GM08714 (cell line): ENCODE measurements at regions not wholly inside any gene's neighbourhood (a gene's known extent, or its start where the extent isn't known, plus 50 kb on each side); places are given as distances from the start of the nearest gene placed in this dataset.
"Not testable (repeated sequence)": the region's sequence is repeated elsewhere in the genome, so short reads cannot be mapped to it uniquely, and the experiment has no call there.

Source experiments
- H3K4me3 ChIP-seq: fragments of 200-500 bp; sonication (Bioruptor generic); 2 replicates; pipeline ENCODE4 v1.5.1; 2014; ENCODE audit warnings: mild to moderate bottlenecking, low read length, inconsistent platforms
- ZNF274 ChIP-seq: IDR thresholded peaks from 2 replicates; pipeline ENCODE4 v1.6.1; 2012; ENCODE audit warnings: mild to moderate bottlenecking, low read depth, low read length

DNA sequence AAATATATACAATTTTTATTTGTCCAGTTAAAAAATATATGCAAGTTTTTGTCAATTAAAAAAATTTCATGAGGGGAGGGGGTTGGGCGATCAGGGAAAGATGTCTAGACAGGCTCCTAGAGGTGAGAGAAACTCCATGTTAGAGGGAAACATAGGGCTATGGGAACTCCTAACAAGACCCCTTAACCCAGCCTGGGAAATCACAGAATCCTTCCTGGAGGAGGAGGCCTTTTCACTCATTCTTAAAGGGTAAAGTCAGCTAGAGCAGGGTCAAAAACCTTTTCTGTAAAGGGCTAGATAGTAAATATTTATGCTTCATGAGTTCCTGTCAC, 75.9 kb upstream of the PTPN1 start:
- no peak for TF ChIP-seq ZNF274
- no peak overlapping the region for H3K4me3 ChIP-seq

DNA sequence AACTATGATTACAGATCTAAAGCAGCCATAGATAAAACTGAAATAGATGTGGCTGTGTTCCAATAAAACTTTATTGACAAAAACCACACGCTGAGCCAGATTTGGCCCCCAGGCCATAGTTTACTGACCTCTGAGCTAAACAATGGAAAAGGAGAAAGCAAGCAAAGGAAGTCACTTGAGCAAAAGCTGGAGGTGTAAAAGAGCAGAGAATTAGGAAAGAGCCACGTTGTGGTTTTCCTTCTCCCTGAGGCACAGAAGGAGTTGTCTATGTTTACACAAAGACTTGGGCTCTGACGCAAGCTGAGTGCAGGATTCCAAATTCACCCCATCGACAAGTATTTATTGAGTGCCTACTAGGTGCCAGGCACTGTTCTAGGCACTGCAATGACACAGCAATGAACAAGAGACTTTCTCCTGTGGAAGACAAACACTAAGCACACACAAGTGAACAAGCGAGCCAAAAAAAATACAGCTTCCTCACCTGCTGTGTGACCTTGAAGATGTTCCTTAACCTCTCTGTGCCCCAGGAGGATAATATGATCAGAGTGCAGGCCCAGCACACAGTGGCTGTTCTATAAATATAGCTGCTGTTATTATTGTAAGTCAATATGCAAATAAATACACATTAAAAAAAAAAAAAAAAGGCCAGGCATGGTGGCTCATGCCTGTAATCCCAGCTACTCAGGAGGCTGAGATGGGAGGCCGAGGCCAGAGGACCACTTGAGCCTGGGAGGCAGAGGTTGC, 75.4 kb upstream of the PTPN1 start:
- H3K4me3 ChIP-seq: no peak overlapping the region

DNA sequence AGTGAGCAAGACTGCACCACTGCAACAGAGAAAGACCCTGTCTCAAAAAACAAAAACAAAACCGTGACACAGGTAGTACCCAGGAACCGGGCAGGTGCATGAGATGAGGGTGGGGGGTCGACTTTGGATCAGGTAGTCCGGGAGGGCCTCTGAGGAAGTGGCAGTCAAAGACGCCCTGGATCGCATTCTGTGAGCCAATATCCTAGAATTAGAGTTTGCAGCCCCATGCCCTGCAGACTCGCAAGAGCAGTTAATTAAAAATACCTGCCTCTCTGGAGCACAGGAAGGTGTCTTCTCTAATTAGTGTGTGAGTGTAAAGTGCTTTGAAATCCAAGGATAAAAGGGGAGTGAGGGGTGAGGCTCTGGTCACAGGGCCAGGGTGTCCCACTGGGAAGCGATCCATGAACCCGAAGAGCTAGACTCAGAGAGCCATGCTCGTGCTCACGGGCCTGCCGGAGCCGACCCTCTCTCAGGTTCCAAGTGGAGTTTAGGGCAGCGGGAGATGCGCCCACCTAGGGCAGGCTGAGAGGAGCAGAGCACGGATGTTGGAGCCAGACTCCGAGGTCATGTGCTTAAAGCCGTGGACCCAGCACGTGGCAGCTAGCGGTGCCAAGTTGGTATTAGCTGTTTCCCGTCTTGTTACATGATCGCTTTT, 74.7 kb upstream of the PTPN1 start:
- TF ChIP-seq ZNF274: no peak
- H3K4me3 ChIP-seq: no peak overlapping the region

More for the DNA sequence above, 75.4 kb upstream of the PTPN1 start:
- TF ChIP-seq ZNF274: no peak

DNA sequence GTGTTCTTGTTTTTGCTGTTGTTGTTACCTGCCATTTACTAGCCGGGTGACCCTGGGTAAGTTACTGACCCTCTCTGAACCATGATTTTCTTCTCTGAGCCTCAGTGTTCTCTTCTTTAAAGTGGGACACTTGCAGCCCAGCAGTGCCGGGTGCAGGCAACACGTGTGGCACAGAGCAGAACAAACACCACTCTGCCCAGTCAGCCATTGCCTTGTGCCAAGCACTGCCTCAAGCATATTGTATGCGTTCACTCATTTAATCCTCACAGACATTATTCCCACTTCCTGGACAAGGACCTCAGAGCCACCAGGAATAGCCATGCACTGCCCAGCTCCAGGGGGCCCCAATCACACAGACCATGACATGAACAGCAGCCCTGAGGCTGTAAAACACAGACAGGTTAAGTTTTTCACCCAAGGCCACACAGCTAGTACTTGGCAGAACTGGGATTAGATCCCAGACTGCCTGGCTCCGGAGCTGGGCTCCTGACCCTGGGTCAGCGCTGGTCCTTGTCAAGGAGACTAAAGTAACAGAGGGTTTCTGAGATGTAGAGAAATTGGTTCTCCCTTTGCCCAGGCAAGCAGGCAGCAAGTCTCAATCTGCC, 74.0 kb upstream of the PTPN1 start:
- TF ChIP-seq ZNF274: no peak
- no peak overlapping the region for H3K4me3 ChIP-seq

DNA sequence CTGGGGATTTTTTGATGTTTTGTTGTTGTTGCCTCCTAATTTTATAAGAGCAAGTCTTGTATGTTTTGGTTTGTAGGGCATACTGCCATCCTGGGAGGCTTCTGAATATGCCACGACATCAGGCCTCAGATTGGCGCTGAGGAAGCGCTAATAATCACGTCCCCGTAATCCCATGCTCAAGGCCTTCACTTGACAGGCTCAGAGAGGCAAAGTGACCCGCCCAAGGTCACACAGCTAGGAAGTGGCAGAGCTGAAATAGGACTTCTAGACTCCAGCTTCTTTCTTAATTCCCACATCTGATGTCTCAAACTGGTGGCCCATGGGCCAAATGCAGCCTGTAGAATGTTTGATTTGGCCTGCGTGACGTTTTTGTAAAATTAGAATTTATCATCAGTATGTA, 73.5 kb upstream of the PTPN1 start:
- H3K4me3 ChIP-seq: no peak overlapping the region
- TF ChIP-seq ZNF274: no peak

DNA sequence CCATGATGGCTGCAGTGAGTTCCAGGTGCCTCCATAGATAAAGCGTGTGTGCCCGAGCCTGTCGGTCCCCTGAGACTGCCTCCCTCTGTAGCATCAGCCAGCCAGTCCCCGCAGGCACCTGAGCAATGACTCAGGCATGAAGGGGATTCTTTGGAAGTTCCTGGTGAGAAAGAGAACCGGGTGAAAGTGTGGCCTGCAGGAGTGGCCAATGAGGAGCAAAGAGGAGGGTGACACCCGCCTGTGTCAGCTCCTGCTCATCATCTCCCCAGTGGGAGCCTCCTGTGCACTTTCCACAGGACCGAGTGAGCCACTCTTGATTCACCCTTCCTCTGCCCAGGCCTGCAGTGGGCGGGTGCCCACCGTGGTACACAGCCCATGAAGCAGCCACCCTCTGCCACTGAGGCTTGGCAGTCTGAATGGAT, 71.2 kb upstream of the PTPN1 start:
- H3K4me3 ChIP-seq: no peak overlapping the region
- no peak for TF ChIP-seq ZNF274

DNA sequence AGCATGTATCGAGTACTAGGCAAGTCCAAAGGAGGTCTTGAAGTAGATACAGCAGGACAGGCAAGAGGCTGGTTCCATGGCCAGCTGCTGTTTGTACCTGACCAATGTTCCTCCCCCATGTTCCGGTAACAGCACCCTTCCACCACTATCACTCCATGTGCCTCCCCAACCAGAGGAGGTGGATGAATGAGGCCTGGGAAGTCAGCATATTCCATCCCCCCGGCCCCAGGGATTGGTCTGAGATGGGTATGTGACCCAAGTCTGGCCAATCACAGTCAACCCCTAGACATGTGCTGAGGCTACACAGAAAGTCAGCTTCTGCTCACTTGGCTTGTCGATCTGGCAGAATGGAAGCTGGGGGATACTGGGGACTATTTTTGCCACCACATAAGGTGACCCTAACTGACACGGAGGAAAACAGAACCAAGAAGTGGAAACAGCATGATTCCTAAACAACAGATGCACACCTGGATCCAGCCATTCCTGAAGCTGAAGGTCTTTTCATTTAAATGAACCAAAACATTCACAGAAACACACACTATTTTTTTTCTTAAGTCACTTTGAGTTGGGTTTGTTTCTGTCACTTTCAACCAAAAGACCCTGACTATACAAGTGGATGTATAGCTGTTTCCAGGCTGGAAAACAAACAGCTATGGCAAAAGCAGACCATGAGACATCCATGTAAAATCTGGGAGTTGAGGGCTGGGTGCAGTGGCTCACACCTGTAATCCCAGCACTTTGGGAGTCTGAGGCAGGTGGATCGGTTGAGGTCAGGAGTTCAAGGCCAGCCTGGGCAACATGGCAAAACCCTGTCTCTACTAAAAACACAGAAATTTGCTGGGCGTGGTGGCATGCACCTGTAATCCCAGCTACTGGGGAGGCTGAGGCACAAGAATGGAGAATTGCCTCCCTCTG, 70.4 kb upstream of the PTPN1 start:
- no peak overlapping the region for H3K4me3 ChIP-seq
- no peak for TF ChIP-seq ZNF274

DNA sequence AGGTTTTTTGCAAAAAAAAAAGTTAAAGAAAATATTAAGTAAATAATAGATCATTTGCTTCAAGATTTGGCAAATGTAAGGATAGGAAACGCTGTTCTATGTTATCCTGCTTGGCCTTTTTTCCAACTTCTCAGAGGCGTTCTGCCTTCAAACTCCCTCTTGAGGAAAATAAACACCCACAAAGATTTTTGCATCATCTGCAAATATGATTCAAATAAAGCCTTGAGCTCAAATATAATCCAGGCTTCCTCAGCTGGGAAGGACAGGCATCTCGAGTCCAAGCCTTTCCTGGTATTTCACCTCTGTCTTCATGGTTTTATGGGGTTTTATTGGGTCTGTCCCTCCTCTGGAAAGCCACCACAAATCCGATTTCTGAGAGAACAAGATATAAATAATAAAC, 67.7 kb upstream of the PTPN1 start:
- TF ChIP-seq ZNF274: no peak

DNA sequence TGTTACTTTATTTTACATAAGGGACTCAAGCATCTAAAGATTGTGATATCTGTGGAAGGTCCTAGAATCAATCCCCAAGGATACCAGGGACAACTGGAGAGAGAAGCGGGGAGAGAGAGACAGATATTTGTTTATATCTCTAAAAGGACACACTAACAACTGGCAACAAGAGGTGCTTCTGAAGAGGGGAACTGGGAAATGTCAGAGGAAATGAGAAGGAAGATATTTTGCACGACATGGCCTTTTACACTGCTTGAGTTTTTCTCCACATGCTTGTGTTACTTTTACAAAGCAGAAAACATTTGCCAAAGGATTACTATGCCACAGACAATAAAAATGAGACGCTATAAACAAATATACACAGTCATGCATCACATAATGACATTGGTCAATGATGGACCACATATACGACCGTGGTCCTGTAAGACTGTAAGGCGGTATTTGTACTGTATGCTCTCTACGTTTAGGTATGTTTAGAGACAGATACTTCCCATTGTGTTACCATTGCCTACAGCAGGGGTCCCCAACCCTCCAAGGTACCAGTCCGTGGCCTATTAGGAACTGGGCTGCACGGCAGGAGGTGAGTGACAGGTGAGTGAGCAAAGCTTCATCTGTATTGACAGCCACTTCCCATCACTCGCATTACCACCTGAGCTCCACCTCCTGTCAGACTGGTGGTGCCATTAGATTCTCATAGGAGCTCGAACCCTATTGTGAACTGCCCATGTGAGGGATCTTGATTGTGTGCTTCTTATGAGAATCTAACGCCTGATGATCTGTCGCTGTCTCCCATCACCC, 64.6 kb upstream of the PTPN1 start:
- H3K4me3 ChIP-seq: no peak overlapping the region
- TF ChIP-seq ZNF274: no peak

More for the DNA sequence above, 67.7 kb upstream of the PTPN1 start:
- H3K4me3 ChIP-seq: no peak overlapping the region

DNA sequence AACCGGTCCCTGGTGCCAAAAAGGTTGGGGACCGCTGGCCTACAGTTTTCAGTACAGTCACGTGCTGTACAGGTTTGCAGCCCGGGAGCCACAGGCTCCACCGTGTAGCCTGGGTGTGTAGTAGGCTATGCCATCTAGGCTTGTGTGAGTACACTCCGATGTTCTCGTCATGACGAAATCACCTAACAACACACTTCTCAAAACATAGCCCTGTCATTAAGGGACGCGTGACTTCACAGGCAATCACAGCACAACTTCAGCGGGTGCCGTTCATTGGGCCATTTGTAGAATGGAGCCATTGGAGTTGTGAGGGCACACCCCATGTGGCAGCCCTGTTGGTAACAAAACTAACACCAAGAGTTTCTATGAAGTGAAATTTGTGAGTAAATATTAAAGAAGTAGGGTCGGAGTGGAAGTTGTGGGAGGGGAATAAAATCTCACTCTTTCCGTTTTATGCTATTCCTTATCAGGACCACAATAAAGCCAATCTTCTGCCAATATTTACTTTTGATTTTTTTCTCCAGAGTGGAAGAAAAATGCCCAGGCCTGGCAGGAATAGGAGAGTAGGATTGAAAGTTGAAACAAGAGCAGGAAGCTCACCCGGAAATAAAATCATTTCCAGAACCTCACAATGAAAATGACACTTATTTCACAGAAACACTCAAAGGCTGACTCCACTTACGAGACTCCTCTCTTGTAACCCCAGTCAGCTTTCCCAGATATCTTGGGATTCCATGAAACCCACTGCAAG, 63.7 kb upstream of the PTPN1 start:
- TF ChIP-seq ZNF274: no peak

DNA sequence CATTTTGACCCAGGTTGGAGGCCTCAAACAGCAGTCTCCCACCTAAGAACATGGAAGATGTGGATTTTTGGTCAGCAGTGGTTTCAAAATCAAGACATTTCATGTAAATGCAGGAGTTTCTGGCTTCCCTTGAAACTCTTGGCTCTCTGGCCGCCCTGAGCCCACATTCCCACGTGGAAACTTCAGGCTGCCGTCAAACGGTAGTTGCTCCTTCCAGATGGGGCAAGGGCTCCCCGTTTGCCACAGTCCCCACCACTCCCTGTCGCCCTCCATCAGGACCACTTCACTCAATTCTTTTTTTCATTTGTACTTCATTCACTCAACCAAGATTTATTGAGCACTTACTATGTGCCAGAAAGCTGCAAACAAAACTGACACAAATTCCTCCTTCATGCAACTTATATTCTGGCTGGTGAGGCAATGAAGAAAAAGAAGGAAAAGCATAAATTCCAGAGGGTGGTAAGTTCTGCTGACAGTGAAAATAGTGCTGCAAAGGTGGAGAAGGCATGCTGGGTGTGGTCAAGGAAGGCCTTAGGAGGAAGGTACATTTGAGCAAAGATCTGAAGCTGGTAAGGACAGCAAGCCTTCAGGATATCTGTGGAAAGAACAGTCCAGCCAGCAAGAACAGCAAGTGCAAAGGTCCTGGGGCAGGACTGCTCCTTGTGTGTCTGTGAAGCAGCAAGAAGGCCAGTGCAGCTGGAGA, 62.9 kb upstream of the PTPN1 start:
- no peak overlapping the region for H3K4me3 ChIP-seq
- TF ChIP-seq ZNF274: no peak

More for the DNA sequence above, 63.7 kb upstream of the PTPN1 start:
- H3K4me3 ChIP-seq: no peak overlapping the region

DNA sequence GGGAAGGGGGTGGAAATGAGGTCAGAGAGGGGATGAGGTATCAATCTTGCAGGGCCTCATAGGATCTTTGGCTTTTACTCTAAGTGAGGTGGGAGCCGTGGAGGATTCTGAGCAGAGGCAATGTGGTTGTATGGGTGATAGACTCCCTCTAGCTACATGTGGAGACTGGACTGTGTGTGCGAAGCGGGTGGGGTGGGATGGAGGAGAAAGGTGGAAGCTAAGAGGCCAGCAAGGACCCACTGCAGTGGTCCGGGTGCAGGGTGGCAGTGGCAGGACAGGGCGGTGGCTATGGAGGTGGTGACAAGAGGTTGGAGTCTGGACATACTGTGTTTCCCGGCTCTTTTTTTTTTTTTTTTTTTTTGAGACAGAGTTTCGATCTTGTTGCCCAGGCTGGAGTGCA, 62.4 kb upstream of the PTPN1 start:
- no peak for TF ChIP-seq ZNF274
- H3K4me3 ChIP-seq: no peak overlapping the region

DNA sequence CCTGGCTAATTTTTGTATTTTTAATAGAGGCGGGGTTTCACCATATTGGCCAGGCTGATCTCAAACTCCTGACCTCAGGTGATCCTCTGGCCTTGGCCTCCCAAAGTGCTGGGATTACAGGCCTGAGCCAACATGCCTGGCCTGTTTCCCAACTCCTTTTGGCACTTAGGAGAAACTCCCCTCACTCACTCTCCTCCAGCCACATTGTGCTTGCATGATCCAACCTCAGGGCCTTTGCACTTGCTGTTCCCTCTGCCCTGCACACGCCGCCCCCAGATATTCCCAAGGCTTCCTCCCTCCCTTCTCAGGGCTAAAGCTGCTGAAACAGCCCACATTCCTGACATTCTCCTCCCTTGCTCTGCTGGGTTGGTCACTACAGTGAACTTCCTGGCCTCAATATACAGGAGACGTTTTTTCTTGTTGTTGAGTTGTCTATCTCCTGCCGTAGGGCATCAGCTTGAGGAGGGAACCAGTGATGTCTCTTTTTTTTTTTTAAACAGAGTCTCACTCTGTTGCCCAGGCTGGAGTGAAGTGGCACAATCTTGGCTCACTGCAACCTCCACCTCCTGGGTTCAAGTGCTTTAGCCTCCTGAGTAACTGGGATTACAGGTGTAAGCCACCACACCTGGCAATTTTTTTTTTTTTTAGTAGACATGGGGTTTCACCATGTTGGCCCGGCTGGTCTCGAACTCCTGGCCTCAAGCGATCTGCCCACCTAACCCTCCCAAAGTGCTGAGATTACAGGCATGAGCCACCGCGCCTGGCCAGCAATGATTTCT, 61.4 kb upstream of the PTPN1 start:
- H3K4me3 ChIP-seq: not testable (repeated sequence)
